Endothelial cell of umbilical vein (primary cell): ENCODE measurements at regions not wholly inside any gene's neighbourhood (a gene's known extent, or its start where the extent isn't known, plus 50 kb on each side); places are given as distances from the start of the nearest gene placed in this dataset.

ENCODE experiments used
- BruUV-seq: library from RNA; stranded (reverse); fragments of 400-500 nt; replicated peaks from 2 replicates; lab custom pipeline; 2021; lab: Mats Ljungman, UMichigan
- CTCF ChIA-PET: fragments of 300-600, 350-600 bp; sonication (Branson Sonifier 250); formaldehyde crosslinking; loops from one replicate; lab custom pipeline; 2021; ENCODE audit warnings: antibody characterized with exemption, inconsistent platforms; lab: Charles Lee
- POLR2A ChIA-PET: fragments of 300-600, 350-600 bp; sonication (Branson Sonifier 250); formaldehyde crosslinking; loops from one replicate; lab custom pipeline; 2021; ENCODE audit warnings: antibody characterized with exemption, inconsistent platforms; lab: Charles Lee
- DNase-seq: peaks from one replicate; pipeline ENCODE4 v3.0.0-alpha.2; 2011; ENCODE audit warnings: low read depth, low spot score
- FAIRE-seq: peaks from 2 replicates; lab custom pipeline; 2011; peaks lifted over from hg19 to GRCh38; lab: Jason Lieb, UNC
- H2AFZ ChIP-seq: 2 replicates; pipeline ENCODE4 v1.6.0; 2012; ENCODE audit warnings: low read depth, low read length, control low read depth, inconsistent platforms
- H3K27ac ChIP-seq: 2 replicates; pipeline ENCODE4 v1.5.1; 2011; ENCODE audit warnings: low read depth, mild to moderate bottlenecking, control low read depth, low read length, moderate library complexity; ENCODE audit not compliant: insufficient read depth
- H3K27me3 ChIP-seq, 2 experiments: 2 replicates each; pipeline versions ENCODE4 v1.6.0 to v1.6.1; 2011; ENCODE audit warnings: low read length in 2 of 2, mixed read lengths in 1 of 2; ENCODE audit not compliant: control insufficient read depth in 2 of 2, insufficient read depth in 2 of 2
- H3K36me3 ChIP-seq, 2 experiments: 2 replicates in 1 of 2; 3 replicates in 1 of 2; pipeline ENCODE4 v1.5.1; 2011; ENCODE audit warnings: low read length in 2 of 2, mild to moderate bottlenecking in 1 of 2, moderate library complexity in 1 of 2; ENCODE audit not compliant: control insufficient read depth in 2 of 2, insufficient read depth in 2 of 2; ENCODE audit errors: extremely low read depth in 1 of 2
- H3K4me1 ChIP-seq: 3 replicates; pipeline ENCODE4 v1.5.1; 2011; ENCODE audit warnings: mild to moderate bottlenecking, low read length; ENCODE audit not compliant: control insufficient read depth, insufficient read depth; ENCODE audit errors: extremely low read depth
- H3K4me2 ChIP-seq: 2 replicates; pipeline ENCODE4 v1.6.1; 2011; ENCODE audit warnings: low read length, control low read depth, mixed read lengths; ENCODE audit not compliant: insufficient read depth
- H3K4me3 ChIP-seq, 3 experiments: fragments of 200-600 bp in 1 of 3; sonication (generic), shearing (Covaris generic) in 1 of 3; replicated peaks in 1 of 3; 2 replicates each; pipeline ENCODE4 v1.5.1; 2011 to 2016; ENCODE audit warnings: control low read depth in 3 of 3, low read length in 3 of 3, mild to moderate bottlenecking in 2 of 3, inconsistent platforms in 1 of 3, low read depth in 1 of 3, moderate library complexity in 1 of 3; ENCODE audit not compliant: insufficient read depth in 1 of 3
- H3K79me2 ChIP-seq: 2 replicates; pipeline ENCODE4 v1.6.0; 2012; ENCODE audit warnings: low read length, inconsistent platforms; ENCODE audit not compliant: control insufficient read depth, insufficient read depth
- H3K9ac ChIP-seq: replicated peaks from 2 replicates; pipeline ENCODE3; 2011; ENCODE audit warnings: low read length, control low read depth; ENCODE audit not compliant: insufficient read depth; ENCODE audit errors: extremely low read depth
- H3K9me1 ChIP-seq: replicated peaks from 3 replicates; pipeline ENCODE4 v1.6.0; 2011; ENCODE audit warnings: mild to moderate bottlenecking, low read length; ENCODE audit not compliant: control insufficient read depth, insufficient read depth; ENCODE audit errors: extremely low read depth
- H3K9me3 ChIP-seq: replicated peaks from 2 replicates; pipeline ENCODE4 v1.5.1; 2012; ENCODE audit warnings: low read length, inconsistent platforms; ENCODE audit not compliant: control insufficient read depth, insufficient read depth
- H4K20me1 ChIP-seq: replicated peaks from 2 replicates; pipeline ENCODE3; 2011; ENCODE audit warnings: mild to moderate bottlenecking, low read length; ENCODE audit not compliant: control insufficient read depth, insufficient read depth; ENCODE audit errors: extremely low read depth
- CTCF ChIP-seq, 2 donors: IDR thresholded peaks; 1 replicate in 1 of 2; 2 replicates in 1 of 2; pipeline ENCODE4 v1.5.1; 2011; ENCODE audit warnings: low read length in 2 of 2, mild to moderate bottlenecking in 2 of 2, moderate library complexity in 2 of 2, control low read depth in 1 of 2, inconsistent platforms in 1 of 2, low read depth in 1 of 2; ENCODE audit not compliant: insufficient read depth in 1 of 2; ENCODE audit errors: extremely low read depth in 1 of 2
- EZH2 ChIP-seq: IDR thresholded peaks from 2 replicates; pipeline ENCODE4 v1.6.1; 2012; ENCODE audit warnings: borderline replicate concordance, low read depth, mild to moderate bottlenecking, moderate library complexity, low read length, inconsistent platforms; ENCODE audit not compliant: severe bottlenecking
- FOS ChIP-seq: IDR thresholded peaks from 2 replicates; pipeline ENCODE4 v1.6.1; 2011; ENCODE audit warnings: mild to moderate bottlenecking, low read length, moderate library complexity, borderline replicate concordance; ENCODE audit not compliant: insufficient read depth
- GATA2 ChIP-seq: IDR thresholded peaks from 2 replicates; pipeline ENCODE4 v1.7.0; 2011; ENCODE audit warnings: low read depth, mild to moderate bottlenecking, moderate library complexity, mixed read lengths, low read length; ENCODE audit not compliant: insufficient read length, insufficient read depth
- JUN ChIP-seq: IDR thresholded peaks from 2 replicates; pipeline ENCODE4 v1.6.1; 2011; ENCODE audit warnings: borderline replicate concordance, low read depth; ENCODE audit not compliant: insufficient read length, insufficient read depth
- MYC ChIP-seq: IDR thresholded peaks from one replicate; pipeline ENCODE4 v1.6.1; 2011; ENCODE audit warnings: mild to moderate bottlenecking, low read depth, low read length
- POLR2A ChIP-seq: IDR thresholded peaks from 2 replicates; pipeline ENCODE4 v1.6.1; 2012; ENCODE audit warnings: low read depth, mild to moderate bottlenecking, control low read depth, low read length
- POLR2AphosphoS5 ChIP-seq: IDR thresholded peaks from 2 replicates; pipeline ENCODE4 v1.6.1; 2012; ENCODE audit warnings: low read depth, mild to moderate bottlenecking, control low read depth, low read length, moderate library complexity; ENCODE audit not compliant: insufficient read depth
- dilution Hi-C: fragments of 300-500 bp; cut with MboI; formaldehyde crosslinking; loops from one replicate; pipeline ENCODE4 v1.15.0; 2019; ENCODE audit warnings: low sequenced_read_pairs; ENCODE audit not compliant: extremely low pct_ligation_motif_present
- intact Hi-C: fragments of 100-400 bp; cut with micrococcal nuclease; formaldehyde crosslinking; loops from one replicate; pipeline ENCODE4 v1.10.0; 2022
- TF ChIP-seq, protein P1 (sequence below): IDR thresholded peaks from 2 replicates; pipeline ENCODE4 v1.6.1; 2011; ENCODE audit not compliant: insufficient read depth, insufficient read length

DNA sequence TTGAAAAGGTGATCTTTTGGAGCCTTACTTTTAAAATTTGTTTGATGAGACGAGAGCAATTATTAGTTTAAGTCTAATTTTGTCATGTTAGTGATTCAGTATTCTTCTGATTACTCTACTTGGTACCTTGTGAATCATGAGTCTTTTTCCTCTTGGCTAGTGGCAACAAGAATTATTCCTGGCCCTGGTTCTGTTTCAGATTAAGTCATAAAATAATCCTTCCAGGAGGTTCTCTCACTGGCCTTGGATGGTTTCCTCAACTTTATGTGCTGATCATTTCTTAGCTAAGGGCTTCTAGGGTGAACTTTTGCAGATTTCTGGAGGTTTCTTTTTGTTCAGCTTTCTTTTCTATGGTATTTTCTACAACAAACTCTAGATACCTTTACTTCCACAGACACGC is 741.8 kb upstream of the LUZP2 start:
- H4K20me1 ChIP-seq: no peaks in the 10 kb centered on the region
- no peak for DNase-seq
- H3K4me2 ChIP-seq: no peak overlapping the region
- no peak overlapping the region for H3K27ac ChIP-seq
- dilution Hi-C loops: no loop called here
- no peaks in the 10 kb centered on the region for H3K79me2 ChIP-seq
- H3K9me1 ChIP-seq: no peaks in the 10 kb centered on the region
- no peak overlapping the region for H2AFZ ChIP-seq
- FAIRE-seq: no peak
- H3K4me3 ChIP-seq: no peak overlapping the region
- intact Hi-C loops: no loop called here
- H3K4me1 ChIP-seq: no peaks in the 10 kb centered on the region
- H3K9ac ChIP-seq: no peak overlapping the region
- H3K27me3 ChIP-seq: no peaks in the 10 kb centered on the region
- CTCF ChIA-PET: interaction anchor here (1.3 to 1.6 kb wide), 2 partner anchors 12 to 215 kb away, joined by 4 read pairs; no protein-coding TSS in a partner anchor
- no peaks in the 10 kb centered on the region for H3K9me3 ChIP-seq
- TF ChIP-seq POLR2AphosphoS5 (no peak), MYC (no peak)
- TF ChIP-seq, protein P1, sequence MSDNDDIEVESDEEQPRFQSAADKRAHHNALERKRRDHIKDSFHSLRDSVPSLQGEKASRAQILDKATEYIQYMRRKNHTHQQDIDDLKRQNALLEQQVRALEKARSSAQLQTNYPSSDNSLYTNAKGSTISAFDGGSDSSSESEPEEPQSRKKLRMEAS: no peak
- BruUV-seq: no TSS peak
- POLR2A ChIA-PET: no interaction called here
- no peaks in the 10 kb centered on the region for H3K36me3 ChIP-seq

- Histone ChIP-seq H3K4me3 (no peak overlapping the region), H4K20me1 (no peaks in the 10 kb centered on the region), H3K9ac (no peak overlapping the region), H3K4me1 (no peaks in the 10 kb centered on the region), H3K27me3 (no peaks in the 10 kb centered on the region), H3K9me1 (no peaks in the 10 kb centered on the region), H2AFZ (no peak overlapping the region), H3K36me3 (no peaks in the 10 kb centered on the region), H3K27ac (no peak overlapping the region), H3K79me2 (no peaks in the 10 kb centered on the region), H3K4me2 (no peak overlapping the region), H3K9me3 (no peaks in the 10 kb centered on the region)
- ChIA-PET CTCF (interaction anchor here (1.3 kb wide), 1 partner anchor 12 kb away, joined by 4 read pairs; no protein-coding TSS in a partner anchor), POLR2A (no interaction called here)
- intact Hi-C loops (no loop called here), dilution Hi-C loops (no loop called here)
- no TSS peak for BruUV-seq
- no peak for TF ChIP-seq GATA2
- TF ChIP-seq EZH2: no peak
- TF ChIP-seq FOS: no peak
- TF ChIP-seq MYC: no peak
- no peak for TF ChIP-seq POLR2AphosphoS5
- TF ChIP-seq JUN: no peak
- TF ChIP-seq, protein P1: no peak
- no peak for TF ChIP-seq CTCF (IDR thresholded peaks at IDR 0.05; ENCODE audit: extremely low read depth in 1 of 2, insufficient read depth in 1 of 2, low read depth in 1 of 2, low read length in 2 of 2)
- no peak for TF ChIP-seq POLR2A
- FAIRE-seq (no peak), DNase-seq (no peak)
Measured at GRCh38 chr11:23755769-23756168, 741.1 kb upstream of the LUZP2 start.
